ENCODE measurements at regions not wholly inside any gene's neighbourhood (a gene's known extent, or its start where the extent isn't known, plus 50 kb on each side); places are given as distances from the start of the nearest gene placed in this dataset.
"Not testable (repeated sequence)": the region's sequence is repeated elsewhere in the genome, so short reads cannot be mapped to it uniquely, and the experiment has no call there.

DNA sequence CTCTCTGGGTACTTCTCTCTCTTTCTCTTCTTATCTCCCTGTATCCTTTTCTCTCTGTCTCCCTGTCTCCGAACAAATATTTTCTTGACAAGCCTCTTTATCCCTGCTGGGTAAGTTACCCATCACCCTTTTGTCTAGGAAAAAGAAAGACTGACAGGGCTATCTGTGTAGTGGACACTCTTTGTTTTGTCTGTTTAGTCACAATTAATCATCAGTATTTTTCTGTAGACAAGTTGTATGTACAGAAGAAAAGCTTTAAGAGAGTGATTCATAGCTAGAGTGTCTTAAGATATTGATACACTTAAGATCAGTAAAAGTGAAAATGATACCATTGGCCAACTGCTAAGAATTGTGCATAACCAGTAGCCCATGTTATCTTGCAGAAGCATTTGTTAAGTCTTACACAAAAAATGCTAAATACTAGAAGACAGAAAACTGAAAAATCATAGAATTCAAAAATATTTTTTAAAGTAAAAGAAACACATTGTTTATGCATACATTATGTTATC is 1043.8 kb upstream of the EDIL3 start:
- Histone ChIP-seq H3K36me3 (no peaks in the 10 kb centered on the region), H3K27me3 (no peaks in the 10 kb centered on the region), H3K4me3 (no peak overlapping the region), H3K27ac (no peak overlapping the region), H3K9me3 (peaks cover 14% of the 10 kb centered on the region), H3K4me1 (no peaks in the 10 kb centered on the region)
- DNase-seq (ENCODE audit: low spot score in 2 of 2), result no peak
- WGBS, result 71% methylated on average over 1 of the region's 1 CpG
- TF ChIP-seq EP300 (IDR thresholded peaks at IDR 0.05), result no peak
- TF ChIP-seq, protein P1, sequence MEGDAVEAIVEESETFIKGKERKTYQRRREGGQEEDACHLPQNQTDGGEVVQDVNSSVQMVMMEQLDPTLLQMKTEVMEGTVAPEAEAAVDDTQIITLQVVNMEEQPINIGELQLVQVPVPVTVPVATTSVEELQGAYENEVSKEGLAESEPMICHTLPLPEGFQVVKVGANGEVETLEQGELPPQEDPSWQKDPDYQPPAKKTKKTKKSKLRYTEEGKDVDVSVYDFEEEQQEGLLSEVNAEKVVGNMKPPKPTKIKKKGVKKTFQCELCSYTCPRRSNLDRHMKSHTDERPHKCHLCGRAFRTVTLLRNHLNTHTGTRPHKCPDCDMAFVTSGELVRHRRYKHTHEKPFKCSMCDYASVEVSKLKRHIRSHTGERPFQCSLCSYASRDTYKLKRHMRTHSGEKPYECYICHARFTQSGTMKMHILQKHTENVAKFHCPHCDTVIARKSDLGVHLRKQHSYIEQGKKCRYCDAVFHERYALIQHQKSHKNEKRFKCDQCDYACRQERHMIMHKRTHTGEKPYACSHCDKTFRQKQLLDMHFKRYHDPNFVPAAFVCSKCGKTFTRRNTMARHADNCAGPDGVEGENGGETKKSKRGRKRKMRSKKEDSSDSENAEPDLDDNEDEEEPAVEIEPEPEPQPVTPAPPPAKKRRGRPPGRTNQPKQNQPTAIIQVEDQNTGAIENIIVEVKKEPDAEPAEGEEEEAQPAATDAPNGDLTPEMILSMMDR (IDR thresholded peaks at IDR 0.05), result no peak
- TF ChIP-seq POLR2AphosphoS5 (IDR thresholded peaks at IDR 0.05), result no peak
- no peak for TF ChIP-seq POLR2A (IDR thresholded peaks at IDR 0.05)

DNA sequence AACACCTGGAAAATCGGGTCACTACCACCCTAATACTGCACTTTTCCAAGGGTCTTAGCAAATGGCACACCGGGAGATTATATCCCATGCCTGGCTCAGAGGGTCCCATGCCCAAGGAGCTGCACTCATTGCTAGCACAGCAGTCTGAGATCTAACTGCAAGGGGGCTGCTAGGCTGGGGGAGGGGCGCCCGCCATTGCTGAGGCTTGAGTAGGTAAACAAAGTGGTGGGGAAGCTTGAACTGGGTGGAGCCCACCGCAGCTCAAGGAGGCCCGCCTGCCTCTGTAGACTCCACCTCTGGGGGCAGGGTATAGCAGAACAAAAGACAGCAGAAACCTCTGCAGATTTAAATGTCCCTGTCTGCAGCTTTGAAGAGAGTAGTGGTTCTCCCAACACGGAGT is 1047.0 kb upstream of the EDIL3 start:
- not testable (repeated sequence) for H3K27me3 ChIP-seq; H3K36me3 ChIP-seq; H3K4me1 ChIP-seq; H3K4me3 ChIP-seq; DNase-seq (ENCODE audit: low spot score in 2 of 2); H3K27ac ChIP-seq
- H3K9me3 ChIP-seq, result peaks cover 14% of the 10 kb centered on the region
- WGBS, result 88% methylated on average over 5 of the region's 7 CpGs

DNA sequence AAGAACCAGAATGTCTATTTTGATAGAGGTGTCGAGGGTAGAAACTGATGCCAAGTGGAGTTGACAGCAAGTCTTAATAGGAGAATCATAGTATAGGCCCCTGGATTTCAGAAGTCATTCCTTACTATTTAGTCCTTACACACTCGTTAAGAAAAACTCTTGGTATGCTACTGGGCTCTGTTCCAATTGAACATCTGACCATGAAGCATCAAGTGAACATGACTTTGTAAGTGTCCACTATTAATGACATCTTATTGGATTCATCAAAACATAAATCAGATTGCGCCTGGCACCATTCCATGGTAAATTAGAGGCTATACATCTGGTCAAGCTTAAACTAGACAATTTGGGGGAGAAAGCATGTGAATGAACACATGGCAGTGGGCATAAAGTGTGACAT is 1056.5 kb upstream of the EDIL3 start:
- H3K9me3 ChIP-seq, result peaks cover 7% of the 10 kb centered on the region
- TF ChIP-seq POLR2AphosphoS5 (IDR thresholded peaks at IDR 0.05) (no peak), EP300 (IDR thresholded peaks at IDR 0.05) (no peak), POLR2A (IDR thresholded peaks at IDR 0.05) (no peak)
- TF ChIP-seq, protein P1 (IDR thresholded peaks at IDR 0.05), result no peak
- H3K4me3 ChIP-seq, result no peak overlapping the region
- no peaks in the 10 kb centered on the region for H3K4me1 ChIP-seq
- no peak for DNase-seq (ENCODE audit: low spot score in 2 of 2)
- no peaks in the 10 kb centered on the region for H3K36me3 ChIP-seq
- no peaks in the 10 kb centered on the region for H3K27me3 ChIP-seq
- no peak overlapping the region for H3K27ac ChIP-seq
- WGBS, result 62% methylated on average over 3 of the region's 3 CpGs

DNA sequence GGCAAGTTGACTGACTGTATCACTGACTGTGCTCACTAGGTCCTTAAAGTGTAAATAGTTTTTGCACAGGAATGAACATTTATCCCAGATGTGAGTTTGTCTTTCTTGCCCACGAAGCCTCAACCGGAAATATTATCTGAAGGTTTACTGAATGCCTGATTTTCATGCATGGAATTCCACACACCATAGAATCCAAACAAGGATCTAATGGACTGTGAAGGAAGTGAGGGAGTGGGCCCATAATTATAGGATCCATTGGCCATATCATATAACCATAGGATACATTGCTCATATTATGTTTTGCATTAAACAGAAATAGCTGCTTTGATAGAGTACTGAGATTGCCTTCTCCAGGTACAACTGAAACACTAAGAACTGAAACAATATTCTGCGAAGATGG is 1057.2 kb upstream of the EDIL3 start:
- H3K9me3 ChIP-seq, result peaks cover 7% of the 10 kb centered on the region
- H3K36me3 ChIP-seq, result no peaks in the 10 kb centered on the region
- H3K27me3 ChIP-seq, result no peaks in the 10 kb centered on the region
- TF ChIP-seq POLR2AphosphoS5 (IDR thresholded peaks at IDR 0.05), result no peak
- TF ChIP-seq POLR2A (IDR thresholded peaks at IDR 0.05), result no peak
- TF ChIP-seq, protein P1 (IDR thresholded peaks at IDR 0.05), result no peak
- no peak for TF ChIP-seq EP300 (IDR thresholded peaks at IDR 0.05)
- DNase-seq (ENCODE audit: low spot score in 2 of 2), result no peak
- no peak overlapping the region for H3K4me3 ChIP-seq
- 88% methylated on average over 3 of the region's 3 CpGs for WGBS
- H3K27ac ChIP-seq, result no peak overlapping the region
- H3K4me1 ChIP-seq, result no peaks in the 10 kb centered on the region

DNA sequence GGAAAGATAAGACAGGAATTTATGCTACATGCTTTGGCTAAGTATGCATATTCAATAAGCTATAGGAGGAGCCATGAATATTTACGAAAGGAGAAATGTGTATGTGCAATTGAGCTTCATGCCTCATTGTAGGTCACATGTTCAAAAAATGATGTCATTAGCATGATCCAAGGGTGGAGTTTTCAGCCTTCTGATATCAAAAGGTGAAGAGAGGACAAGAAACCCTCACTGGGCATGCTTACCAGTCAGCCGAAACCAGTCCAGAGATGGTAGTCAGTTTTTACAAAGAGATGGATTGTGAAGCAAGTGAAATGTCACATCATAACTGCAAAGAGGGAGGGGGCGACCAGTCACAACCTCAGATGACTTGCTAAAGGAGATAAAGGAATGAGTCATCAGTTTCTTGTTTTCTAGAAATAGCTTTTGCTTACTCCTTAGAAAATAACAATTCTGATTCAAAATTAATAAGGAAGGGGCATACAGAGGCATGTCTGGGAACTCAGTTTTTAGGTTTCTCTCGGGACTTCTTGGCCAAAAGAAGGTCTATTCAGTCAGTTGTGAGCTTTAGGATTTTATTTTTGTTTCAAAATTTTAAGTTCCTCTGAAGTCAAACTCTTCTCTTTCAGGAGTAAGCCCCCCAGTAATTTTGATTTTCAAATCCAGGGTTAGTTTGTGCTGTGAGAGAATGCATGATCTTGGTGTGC is 1067.8 kb upstream of the EDIL3 start:
- no peak for DNase-seq (ENCODE audit: low spot score in 2 of 2)
- TF ChIP-seq EP300 (IDR thresholded peaks at IDR 0.05), result no peak
- TF ChIP-seq POLR2AphosphoS5 (IDR thresholded peaks at IDR 0.05), result no peak
- TF ChIP-seq, protein P1 (IDR thresholded peaks at IDR 0.05), result no peak
- TF ChIP-seq POLR2A (IDR thresholded peaks at IDR 0.05), result no peak
- Histone ChIP-seq H3K9me3 (no peaks in the 10 kb centered on the region), H3K27me3 (no peaks in the 10 kb centered on the region), H3K27ac (no peak overlapping the region), H3K4me3 (no peak overlapping the region), H3K4me1 (no peaks in the 10 kb centered on the region), H3K36me3 (no peaks in the 10 kb centered on the region)
- 87% methylated on average over 4 of the region's 4 CpGs for WGBS

DNA sequence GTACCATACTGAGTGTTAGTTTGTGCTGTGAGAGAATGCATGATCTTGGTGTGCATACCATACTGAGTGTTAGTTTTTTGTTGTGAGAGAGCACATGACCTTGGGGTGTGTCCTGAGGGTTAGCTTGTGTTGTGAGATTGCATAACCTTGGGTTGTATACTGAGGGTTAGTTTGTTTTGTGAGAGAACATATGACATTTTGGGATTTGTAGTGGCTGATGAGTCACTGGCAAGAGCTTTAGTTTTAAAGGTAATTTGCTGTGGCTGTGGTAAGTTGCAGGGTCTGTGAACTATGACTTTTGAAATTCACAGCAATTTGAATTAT is 1068.3 kb upstream of the EDIL3 start:
- Histone ChIP-seq H3K4me3 (no peak overlapping the region), H3K9me3 (no peaks in the 10 kb centered on the region), H3K27me3 (no peaks in the 10 kb centered on the region), H3K36me3 (no peaks in the 10 kb centered on the region), H3K27ac (no peak overlapping the region), H3K4me1 (no peaks in the 10 kb centered on the region)
- no peak for TF ChIP-seq POLR2AphosphoS5 (IDR thresholded peaks at IDR 0.05)
- TF ChIP-seq POLR2A (IDR thresholded peaks at IDR 0.05), result no peak
- TF ChIP-seq, protein P1 (IDR thresholded peaks at IDR 0.05), result no peak
- DNase-seq (ENCODE audit: low spot score in 2 of 2), result no peak
